PC-9 (cell line): ENCODE measurements at regions not wholly inside any gene's neighbourhood (a gene's known extent, or its start where the extent isn't known, plus 50 kb on each side); places are given as distances from the start of the nearest gene placed in this dataset.

Experiments used
- EZH2 ChIP-seq: fragments of 200-600 bp; sonication (generic); IDR thresholded peaks from 2 replicates; pipeline ENCODE4 v1.8.0; 2017; ENCODE audit warnings: antibody characterized with exemption, low read depth
- TF ChIP-seq, protein P1 (sequence below): fragments of 200-600 bp; sonication (generic); conservative IDR thresholded peaks from 2 replicates; pipeline ENCODE4 v1.6.1; 2017; ENCODE audit warnings: mixed run types, antibody characterized with exemption, mild to moderate bottlenecking, moderate library complexity

DNA sequence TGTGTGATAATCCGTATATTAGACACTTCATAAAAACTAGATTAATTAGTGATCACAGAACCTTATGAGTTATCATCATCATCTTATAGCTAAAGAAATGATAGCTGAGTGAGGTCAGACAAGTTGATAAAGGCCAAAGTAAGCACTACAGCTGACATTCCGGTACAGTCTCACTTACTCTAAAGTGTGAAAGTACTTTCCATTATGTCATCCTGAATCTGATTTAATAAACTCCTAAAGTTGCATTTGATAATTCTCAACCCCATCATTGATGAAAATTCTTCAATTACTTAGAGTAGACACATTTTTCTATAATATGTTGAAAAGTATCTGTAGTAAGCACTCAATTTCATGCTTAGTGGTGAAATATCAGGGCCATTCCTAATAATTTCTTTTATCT, 385.2 kb upstream of the CHD6 start:
- TF ChIP-seq, protein P1, sequence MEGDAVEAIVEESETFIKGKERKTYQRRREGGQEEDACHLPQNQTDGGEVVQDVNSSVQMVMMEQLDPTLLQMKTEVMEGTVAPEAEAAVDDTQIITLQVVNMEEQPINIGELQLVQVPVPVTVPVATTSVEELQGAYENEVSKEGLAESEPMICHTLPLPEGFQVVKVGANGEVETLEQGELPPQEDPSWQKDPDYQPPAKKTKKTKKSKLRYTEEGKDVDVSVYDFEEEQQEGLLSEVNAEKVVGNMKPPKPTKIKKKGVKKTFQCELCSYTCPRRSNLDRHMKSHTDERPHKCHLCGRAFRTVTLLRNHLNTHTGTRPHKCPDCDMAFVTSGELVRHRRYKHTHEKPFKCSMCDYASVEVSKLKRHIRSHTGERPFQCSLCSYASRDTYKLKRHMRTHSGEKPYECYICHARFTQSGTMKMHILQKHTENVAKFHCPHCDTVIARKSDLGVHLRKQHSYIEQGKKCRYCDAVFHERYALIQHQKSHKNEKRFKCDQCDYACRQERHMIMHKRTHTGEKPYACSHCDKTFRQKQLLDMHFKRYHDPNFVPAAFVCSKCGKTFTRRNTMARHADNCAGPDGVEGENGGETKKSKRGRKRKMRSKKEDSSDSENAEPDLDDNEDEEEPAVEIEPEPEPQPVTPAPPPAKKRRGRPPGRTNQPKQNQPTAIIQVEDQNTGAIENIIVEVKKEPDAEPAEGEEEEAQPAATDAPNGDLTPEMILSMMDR = no peak
- TF ChIP-seq EZH2 = no peak
